GM12801 (cell line): ENCODE measurements at regions not wholly inside any gene's neighbourhood (a gene's known extent, or its start where the extent isn't known, plus 50 kb on each side); places are given as distances from the start of the nearest gene placed in this dataset.

ENCODE experiments used
- TF ChIP-seq, protein P1 (sequence below): IDR thresholded peaks from one replicate; pipeline ENCODE4 v1.5.1; 2011; ENCODE audit warnings: control low read depth; ENCODE audit not compliant: insufficient read length; ENCODE audit errors: extremely low read depth

DNA sequence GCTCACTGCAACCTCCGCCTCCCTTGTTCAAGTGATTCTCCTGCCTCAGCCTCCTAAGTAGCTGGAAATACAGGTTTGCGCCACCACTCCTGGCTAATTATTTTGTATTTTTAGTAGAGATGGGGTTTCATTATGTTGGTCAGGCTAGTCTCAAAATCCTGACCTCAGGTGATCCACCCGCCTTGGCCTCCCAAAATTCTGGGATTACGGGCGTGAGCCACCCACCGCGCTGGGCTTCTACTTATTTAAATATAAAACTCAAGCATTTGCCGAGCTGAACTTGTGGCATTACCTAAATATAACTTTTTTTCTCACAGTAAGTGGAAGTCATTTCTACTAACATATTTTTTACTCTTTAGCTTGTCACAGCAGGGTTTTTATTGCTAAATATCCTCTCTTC is 1356.3 kb upstream of the ACO1 start:
- TF ChIP-seq, protein P1, sequence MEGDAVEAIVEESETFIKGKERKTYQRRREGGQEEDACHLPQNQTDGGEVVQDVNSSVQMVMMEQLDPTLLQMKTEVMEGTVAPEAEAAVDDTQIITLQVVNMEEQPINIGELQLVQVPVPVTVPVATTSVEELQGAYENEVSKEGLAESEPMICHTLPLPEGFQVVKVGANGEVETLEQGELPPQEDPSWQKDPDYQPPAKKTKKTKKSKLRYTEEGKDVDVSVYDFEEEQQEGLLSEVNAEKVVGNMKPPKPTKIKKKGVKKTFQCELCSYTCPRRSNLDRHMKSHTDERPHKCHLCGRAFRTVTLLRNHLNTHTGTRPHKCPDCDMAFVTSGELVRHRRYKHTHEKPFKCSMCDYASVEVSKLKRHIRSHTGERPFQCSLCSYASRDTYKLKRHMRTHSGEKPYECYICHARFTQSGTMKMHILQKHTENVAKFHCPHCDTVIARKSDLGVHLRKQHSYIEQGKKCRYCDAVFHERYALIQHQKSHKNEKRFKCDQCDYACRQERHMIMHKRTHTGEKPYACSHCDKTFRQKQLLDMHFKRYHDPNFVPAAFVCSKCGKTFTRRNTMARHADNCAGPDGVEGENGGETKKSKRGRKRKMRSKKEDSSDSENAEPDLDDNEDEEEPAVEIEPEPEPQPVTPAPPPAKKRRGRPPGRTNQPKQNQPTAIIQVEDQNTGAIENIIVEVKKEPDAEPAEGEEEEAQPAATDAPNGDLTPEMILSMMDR = no peak

DNA sequence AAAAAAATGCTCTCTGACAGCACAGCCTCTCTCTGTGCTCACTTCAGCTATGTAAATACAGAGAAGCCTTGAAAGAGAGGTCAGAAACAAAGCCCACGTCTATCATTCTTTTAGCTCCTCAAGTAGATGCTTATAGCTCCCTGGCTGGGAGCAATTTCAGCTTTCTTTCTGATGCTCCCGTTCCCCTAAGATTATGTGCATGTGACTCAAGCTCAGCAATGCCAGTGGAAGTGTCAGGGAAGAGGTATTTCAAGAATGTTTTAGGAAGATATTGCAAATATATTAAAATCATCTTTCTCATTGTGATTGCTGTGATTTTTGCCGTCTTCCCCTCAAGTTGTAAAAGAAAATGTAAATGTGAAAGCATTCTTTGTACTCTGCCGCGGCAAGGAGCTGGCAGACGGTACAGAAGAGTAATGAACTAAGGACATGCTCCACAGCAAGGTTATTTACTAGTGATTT is 1353.7 kb upstream of the ACO1 start:
- TF ChIP-seq, protein P1 = no peak

DNA sequence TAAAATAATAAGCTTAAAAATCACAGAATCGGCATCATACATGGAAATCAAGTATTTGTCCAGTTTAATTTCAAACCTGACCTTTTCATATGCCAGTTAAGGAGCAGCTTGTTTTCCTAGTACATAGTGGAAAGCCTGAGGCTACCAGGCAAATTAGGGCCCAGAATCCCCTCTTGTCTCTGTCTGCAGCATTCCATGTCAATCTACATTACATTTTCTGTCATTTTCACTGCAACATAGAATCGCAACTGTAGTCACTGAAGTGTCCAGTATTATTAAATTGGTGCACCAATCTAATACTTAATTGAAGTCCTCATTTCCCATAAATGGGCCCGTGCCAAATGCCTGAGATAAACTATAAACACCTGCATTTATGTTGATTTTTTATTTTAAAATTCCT is 1352.2 kb upstream of the ACO1 start:
- TF ChIP-seq, protein P1 = no peak

DNA sequence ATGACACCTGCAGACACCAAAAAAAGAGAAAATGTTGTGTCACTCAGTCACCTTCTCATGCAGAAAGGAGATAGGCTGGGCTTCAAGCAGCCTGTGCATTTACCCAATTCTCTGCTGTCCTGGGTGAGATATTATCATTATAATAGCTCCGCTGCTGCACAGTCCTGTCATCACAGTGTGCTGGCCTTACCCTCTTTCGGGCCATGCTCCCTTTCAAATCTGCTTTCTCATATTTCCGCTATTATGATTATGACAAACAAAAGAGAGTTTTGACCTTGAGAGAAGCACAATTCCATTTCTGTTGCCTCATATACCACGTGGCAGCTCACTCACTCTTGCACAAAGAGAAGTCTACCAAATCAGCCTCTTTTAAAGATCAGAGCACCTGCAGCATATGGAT is 1350.1 kb upstream of the ACO1 start:
- TF ChIP-seq, protein P1 = no peak

DNA sequence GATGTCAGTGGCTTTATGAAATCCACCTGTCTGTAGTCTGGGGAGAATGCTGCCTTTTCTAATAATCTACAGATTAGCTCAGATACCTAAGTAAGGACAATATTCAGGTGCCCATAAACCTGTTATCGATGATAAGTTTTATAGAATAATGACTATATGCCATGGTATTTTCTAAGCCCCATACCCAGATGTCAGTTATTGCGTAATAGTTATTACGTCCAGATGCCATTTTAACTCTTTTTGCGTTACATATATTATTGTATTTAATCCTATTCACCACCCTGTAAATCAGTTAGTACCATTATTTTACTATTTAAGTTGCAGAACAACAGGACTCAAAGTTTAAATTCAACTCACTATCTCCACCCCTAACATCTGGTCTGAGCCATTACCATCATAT is 1343.9 kb upstream of the ACO1 start:
- TF ChIP-seq, protein P1 = no peak

DNA sequence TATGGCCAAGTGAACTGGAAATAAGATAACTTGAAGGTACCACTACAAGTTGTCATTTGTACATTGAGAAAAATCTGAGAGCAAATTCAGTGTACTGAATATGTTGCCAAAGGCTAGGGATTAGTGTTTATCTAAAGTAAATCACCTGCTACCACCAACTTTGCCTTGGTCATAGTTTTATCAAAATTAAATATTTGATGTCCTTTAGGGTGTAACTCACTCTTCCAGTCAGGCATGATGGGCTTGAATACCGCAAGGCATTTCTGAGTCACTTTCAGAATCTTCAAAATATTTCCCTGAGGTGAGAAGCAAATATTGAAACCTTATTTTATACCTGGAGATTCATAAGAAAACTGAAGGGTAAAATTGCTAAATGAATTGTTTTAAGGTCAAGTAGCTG is 1338.6 kb upstream of the ACO1 start:
- TF ChIP-seq, protein P1 = no peak

DNA sequence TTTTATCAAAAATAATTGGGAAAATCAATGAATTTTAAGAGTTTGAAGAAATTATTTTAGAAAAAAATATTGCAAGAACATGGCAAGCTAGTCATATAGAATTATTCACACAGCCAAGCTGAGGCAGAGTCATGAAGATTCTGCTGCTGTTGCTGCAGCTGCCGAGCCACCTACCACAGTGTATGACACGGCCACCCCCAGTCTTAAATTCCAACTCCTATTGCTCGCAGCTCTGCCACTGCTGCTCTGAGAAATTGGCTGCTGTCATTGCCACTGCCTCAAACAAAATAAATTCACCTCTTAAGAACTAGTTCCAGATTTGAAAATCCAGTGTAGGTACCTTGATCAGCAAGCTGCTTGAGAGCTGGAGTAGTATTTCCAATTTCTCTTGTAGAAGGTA is 1318.8 kb upstream of the ACO1 start:
- TF ChIP-seq, protein P1 = no peak

DNA sequence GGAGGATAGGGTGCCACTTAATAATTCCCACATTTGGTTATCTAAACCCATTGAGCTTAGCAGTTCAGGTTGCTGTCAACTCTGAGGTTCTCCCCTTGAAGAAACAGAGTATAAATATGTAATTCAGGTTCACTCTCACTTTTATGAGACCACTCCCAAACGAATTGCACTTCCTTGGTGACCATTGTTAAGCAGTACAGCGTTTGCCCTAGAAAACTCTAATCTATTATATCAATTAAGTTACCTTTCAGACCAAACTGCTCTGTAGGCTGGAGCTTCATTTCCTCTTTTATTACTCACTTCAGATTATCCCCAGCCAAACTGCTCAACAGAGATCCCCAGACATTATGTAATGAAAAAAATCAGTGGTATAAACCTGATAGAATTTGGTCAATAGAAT is 1317.0 kb upstream of the ACO1 start:
- TF ChIP-seq, protein P1 = no peak
